Midbrain (tissue), 1 donor: ENCODE measurements at regions not wholly inside any gene's neighbourhood (a gene's known extent, or its start where the extent isn't known, plus 50 kb on each side); places are given as distances from the start of the nearest gene placed in this dataset.
"Not testable (repeated sequence)": the region's sequence is repeated elsewhere in the genome, so short reads cannot be mapped to it uniquely, and the experiment has no call there.

Source experiments
- DNase-seq: peaks from one replicate; lab custom pipeline; 2025; lab: John Stamatoyannopoulos, UW

DNA sequence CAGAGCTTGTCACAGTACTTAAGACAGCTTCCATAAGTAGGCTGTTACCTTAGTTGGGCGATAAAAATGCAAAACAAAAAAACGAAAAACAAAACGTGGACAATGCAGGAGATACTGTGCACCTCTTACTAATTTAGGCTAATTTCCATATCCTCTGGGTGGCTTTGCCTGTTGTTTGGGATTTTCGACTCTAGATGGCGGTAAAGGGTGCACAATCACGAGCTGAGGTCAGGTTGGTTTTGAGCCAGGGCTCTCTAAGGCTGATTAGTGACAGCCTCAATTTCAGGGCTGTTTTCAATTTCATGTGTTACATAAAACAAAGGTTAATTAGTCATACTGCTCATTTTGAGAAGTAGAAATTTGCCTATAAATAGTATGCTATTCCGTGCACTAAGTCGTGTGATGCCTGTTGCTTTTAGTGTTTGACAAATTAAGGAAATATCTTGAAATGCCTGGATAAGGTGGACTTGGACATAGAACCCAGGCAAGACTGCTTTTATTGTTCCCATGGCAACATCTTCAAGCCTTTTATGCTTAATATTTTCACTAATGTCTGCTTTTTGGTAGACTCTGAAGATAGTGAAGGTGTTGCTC lies 493.1 kb downstream of the SOCS6 start:
- peak; percentile 62 for DNase-seq

DNA sequence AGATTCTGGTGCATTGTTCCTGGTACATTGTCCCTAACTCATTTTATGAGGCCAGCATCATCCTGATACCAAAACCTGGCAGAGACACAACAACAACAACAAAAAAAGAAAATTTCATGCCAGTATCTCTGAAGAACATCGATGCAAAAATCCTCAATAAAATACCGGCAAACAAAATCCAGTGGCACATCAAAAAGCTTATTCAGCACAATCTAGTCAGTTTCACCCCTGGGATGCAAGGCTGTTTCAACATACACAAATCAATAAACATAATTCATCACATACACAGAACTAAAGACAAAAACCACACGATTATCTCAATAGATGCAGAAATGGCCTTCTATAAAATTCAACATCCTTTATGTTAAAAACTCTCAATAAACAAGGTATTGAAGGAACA lies 477.4 kb downstream of the SOCS6 start:
- DNase-seq: not testable (repeated sequence)

- DNase-seq: no peak
Measured at GRCh38 chr18:70762812-70763211, 474.0 kb downstream of the SOCS6 start.

DNA sequence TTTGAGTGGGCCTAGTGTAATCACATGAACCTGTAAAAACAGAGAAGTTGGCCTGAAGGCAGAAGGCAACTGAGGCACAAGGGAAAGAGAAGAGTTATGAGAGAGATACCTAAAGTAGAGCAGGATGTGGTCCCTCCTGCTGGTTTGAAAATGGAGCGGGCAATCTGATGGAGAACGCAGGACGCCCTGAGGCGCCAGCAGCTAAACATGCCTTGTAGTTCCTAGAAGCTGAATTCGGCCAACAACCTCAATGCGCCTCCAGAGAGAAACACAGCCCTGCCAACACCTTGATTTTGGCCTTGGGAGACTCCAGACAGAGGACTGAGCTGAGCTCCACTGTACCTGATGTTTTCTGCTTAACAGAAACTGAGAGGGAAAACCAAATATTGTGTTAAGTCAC lies 469.9 kb downstream of the SOCS6 start:
- no peak for DNase-seq

DNA sequence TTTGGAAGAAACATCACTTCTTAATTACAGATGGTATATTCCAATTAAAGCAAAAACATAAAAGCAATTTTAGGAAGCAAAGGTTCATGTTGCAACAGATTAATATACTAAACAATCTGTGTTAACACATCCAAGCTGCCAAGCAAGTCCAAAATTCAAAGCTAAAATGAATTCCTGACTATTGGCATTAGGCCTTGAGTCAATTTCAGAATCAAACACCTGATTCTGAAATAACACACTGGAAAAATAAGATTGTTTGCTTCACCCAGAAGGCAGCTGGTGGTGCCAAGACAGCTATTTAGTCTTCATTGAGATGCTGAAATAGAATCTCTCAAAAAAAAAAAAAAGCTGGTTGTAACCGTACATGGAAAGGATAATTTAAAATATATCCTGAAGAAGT lies 465.6 kb downstream of the SOCS6 start:
- no peak for DNase-seq

DNA sequence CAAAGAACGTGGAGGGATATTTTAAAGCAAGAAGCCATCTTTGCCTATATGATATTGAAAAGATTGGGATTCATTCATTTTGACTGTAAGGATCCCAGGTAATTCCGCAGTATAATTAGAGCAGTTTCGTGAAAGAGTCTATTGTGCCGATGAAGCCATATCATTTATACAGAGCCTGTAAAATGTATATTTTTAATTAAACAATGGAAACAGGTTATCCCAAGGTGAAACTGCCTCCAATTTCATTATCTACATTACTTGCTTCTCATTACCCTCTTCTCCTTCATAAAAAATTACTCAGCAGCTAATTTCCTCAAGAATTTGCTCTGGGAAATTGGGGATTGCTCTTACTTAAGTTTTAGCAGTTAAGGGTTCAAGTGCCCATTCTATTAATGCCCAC lies 444.1 kb downstream of the SOCS6 start:
- DNase-seq: no peak

DNA sequence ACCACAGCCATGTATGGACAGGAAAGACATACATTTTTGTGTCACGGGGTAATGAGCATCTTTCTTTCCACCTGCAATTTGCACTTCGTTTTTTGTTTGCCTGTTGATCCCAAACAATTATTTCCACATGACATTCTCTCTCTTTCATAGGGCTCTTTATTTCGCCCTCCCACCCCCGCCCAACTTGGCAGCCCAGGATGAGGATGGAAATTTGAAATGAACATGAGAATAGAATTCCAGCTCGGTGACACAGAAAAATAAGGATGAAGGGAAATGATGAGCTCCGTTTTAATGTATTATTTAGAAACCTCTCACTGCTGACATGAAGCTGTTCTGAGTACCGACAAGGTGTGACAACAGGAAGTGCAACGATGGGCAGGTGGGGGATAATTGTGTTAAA lies 443.3 kb downstream of the SOCS6 start:
- no peak for DNase-seq

GRCh38 chr18:70720607-70721006 lies 431.8 kb downstream of the SOCS6 start:
- DNase-seq: no peak

GRCh38 chr18:70709720-70710119 lies 420.9 kb downstream of the SOCS6 start:
- DNase-seq: no peak

DNA sequence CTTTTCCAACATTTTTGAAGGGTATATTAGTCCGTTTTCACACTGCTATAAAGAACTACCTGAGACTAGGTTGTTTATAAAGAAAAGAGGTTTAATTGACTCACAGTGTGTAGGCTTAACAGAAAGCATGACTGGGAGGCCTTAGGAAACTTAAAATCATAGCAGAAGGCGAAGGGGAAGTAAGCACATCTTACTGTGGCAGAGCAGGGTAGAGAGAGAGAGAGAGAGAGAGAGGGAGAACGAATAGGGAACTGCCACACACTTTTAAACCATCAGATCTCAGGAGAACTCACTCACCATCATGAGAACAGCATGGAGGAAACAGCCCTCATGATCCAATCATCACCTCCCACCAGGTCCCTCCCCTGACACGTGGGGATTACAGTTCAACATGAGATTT lies 420.3 kb downstream of the SOCS6 start:
- DNase-seq: no peak

DNA sequence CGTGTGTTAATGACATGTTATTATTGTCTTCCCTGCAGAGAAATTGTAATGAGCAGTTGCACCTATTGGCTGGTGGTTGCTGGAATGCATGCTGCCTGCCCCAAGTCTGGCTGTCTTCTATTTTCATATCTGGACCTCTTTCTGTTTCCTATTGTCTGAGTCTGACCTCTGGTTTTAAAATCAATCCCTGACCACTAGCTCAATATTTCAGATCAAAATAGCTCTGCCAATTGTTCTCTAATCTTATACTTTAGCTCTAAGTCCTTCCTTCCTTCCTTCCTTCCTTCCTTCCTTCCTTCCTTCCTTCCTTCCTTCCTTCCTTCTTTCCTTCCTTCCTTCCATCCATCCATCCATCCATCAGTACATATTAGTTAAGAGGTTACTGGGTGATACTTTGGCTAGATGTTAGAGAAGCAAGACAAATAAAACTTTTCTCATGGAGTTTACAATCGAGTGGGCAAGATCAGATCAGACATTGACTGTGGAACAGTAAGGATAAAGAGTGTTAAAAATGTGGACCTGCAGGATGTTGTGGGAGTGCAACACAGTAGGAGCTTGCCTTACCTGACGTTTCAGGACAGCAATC lies 417.1 kb downstream of the SOCS6 start:
- DNase-seq: no peak

DNA sequence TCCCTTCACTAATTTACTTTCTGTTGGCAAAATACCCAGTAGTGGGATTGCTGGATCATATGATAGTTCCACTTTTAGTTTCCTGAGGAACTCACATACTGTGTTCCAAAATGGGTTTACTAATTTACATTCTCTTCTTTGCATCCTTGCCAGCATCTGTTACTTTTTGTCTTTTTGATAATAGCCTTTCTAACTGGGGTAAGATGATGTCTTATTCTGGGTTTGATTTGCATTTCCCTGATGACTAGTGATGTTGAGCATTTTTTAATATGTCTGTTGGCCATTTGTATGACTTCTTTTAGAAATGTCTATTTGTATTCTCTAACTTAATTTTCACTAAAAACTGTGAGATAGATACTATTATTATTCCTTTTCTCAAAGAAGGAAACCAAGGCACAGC lies 411.7 kb downstream of the SOCS6 start:
- DNase-seq: no peak

DNA sequence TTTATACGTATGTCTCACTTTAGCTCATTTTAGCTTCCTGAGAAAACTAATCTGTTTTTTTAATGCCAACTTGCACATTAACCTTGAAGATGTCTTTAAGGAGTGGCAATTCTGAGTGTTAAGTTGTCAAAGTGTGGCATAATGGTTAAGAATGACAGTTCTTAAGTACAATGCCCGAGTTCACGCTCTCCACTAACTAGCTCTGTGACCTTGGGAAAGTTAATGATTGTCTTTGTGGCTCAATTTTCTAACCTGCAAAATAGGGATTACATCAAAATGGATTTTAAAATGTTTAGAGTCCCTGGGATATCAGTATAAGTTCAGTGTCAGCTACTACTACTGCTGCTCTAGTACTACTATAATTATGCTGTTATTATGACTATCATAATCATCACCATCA lies 409.7 kb downstream of the SOCS6 start:
- DNase-seq: no peak

- no peak for DNase-seq
Measured at GRCh38 chr18:70693246-70693645, 404.4 kb downstream of the SOCS6 start.

- DNase-seq: not testable (repeated sequence)
Measured at GRCh38 chr18:70689765-70690164, 400.9 kb downstream of the SOCS6 start.

DNA sequence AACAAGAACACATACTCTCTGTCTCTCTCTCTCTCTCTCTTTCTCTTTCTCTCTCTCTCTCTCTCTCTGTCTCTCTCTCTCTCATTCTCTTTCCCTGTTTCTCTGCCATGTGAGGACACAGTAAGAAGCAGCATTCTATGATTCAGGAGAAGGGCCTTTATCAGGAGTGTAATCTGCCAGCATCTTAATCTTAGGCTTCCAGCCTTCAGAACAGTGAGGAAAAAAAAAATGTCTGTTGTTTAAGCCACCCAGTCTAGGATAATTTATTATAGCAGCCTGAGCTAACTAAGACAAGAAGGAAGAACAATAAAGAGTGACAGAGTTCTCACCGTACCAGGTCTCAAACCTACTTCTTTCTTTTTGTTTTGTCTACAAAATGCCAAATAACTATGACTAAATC lies 399.4 kb downstream of the SOCS6 start:
- no peak for DNase-seq

GRCh38 chr18:70684821-70685220 lies 396.0 kb downstream of the SOCS6 start:
- DNase-seq: no peak

DNA sequence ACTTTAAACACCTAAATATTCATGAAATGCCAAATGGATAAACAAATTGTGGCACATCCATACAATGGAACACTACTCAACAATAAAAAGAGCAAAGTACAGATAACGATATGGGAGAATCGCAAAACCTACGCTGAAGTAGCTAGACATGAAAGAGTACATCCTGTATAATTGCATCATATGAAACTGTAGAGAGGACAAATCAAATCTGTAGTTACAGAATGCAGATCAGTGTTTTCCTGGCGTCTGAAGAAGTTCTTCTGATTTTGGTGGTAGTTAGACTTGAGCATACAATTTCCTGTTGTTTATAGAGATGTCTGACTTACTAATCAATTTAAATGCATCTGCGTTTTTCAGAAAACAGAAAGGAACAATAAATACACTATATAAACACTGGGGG lies 394.4 kb downstream of the SOCS6 start:
- no peak for DNase-seq

DNA sequence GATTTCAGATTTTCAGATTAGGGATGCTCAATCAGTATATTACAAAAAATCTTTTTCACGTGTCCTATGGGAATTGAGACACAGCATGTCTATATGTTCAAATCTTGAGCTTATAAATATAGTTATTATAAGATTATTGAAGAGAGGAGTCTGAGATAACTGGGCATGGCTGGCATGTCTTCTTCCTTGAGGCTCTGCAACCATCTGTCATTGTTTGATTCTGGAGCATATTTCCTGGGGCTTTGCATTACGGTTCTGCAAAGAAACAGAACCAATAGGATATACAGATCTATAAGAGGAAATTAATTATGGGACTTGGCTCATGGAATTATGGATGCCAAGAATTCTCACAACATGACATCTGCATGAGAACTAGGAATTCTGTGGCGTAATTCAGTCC lies 386.1 kb downstream of the SOCS6 start:
- DNase-seq: no peak

- DNase-seq: no peak
Measured at GRCh38 chr18:70673831-70674230, 385.0 kb downstream of the SOCS6 start.

DNA sequence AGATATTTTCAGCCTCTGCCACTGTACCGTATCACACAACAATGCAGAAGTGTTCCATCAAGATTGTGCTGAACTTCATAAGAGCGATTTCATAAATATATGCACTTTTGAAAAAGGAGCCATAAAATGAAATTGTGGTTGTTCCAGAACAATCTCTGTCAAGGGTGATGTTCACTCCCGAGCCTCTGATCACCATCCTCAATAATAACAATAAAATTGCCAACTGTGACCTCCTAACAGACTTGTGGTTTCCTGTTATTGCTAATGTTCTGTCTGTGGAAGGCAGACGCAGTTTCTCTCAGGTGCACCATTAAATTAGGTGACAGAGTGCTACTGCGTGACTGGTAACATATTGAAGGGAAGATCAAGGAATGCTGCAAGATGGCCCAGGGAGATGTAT lies 383.7 kb downstream of the SOCS6 start:
- no peak for DNase-seq

DNA sequence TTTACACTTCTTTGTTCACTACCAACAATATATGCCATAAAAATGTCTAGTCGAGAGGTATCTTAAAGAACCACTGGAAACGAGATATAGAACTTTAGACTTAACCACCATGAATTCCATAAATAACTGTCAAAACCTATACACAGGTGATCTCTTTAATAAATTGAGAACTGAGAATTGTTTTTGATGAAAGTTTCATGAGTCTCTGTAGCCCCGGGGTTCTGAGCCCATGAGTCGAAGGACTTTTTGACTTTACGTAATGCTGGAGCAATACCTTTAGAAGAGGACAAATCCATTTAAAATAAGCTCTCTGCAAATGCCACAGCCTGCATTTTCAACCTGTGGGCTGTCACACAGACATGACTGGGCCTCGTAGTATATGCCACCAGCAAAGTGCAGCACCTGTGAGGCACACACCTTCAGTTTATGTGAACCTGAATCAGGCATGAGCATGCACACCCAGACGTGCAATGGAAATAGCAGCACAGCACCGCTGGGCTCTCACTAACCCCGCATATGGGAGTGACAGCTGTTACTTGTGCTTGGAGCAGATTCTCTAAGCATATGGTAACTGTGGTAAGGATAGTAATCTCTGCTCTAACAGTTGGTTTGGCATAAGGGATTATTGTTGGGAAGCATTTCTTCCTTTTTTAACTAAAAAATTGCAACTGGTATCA lies 383.2 kb downstream of the SOCS6 start:
- DNase-seq: no peak

GRCh38 chr18:70666936-70667335 lies 378.1 kb downstream of the SOCS6 start:
- no peak for DNase-seq

- DNase-seq: no peak
Measured at GRCh38 chr18:70663141-70663540, 374.3 kb downstream of the SOCS6 start.
